HG03378 (cell line): ENCODE measurements at regions not wholly inside any gene's neighbourhood (a gene's known extent, or its start where the extent isn't known, plus 50 kb on each side); places are given as distances from the start of the nearest gene placed in this dataset.
"Not testable (repeated sequence)": the region's sequence is repeated elsewhere in the genome, so short reads cannot be mapped to it uniquely, and the experiment has no call there.

Experiments
- ATAC-seq: cut with Tn5 transposase; IDR thresholded peaks from one replicate; pipeline ENCODE4 v1.9.1; 2021; ENCODE audit warnings: mild to moderate bottlenecking, moderate library complexity; ENCODE audit not compliant: unreplicated experiment

- ATAC-seq: not testable (repeated sequence)
These were observed 430.8 kb upstream of the SPATA31A3 start for GRCh38 chr9:67423049-67423728.

- ATAC-seq: not testable (repeated sequence)
These were observed 426.2 kb upstream of the SPATA31A3 start for GRCh38 chr9:67418496-67419079.

GRCh38 chr9:67417341-67417983 lies 425.1 kb upstream of the SPATA31A3 start:
- ATAC-seq: not testable (repeated sequence)

GRCh38 chr9:67416639-67417038 lies 424.3 kb upstream of the SPATA31A3 start:
- ATAC-seq: not testable (repeated sequence)

GRCh38 chr9:67410606-67411220 lies 418.4 kb upstream of the SPATA31A3 start:
- not testable (repeated sequence) for ATAC-seq

- not testable (repeated sequence) for ATAC-seq
These were observed 411.4 kb upstream of the SPATA31A3 start for GRCh38 chr9:67403739-67404138.

- not testable (repeated sequence) for ATAC-seq
These were observed 405.4 kb upstream of the SPATA31A3 start for GRCh38 chr9:67397731-67398130.

- ATAC-seq: not testable (repeated sequence)
These were observed 402.4 kb upstream of the SPATA31A3 start for GRCh38 chr9:67394782-67395181.

GRCh38 chr9:67394038-67394437 lies 401.7 kb upstream of the SPATA31A3 start:
- not testable (repeated sequence) for ATAC-seq

- ATAC-seq: not testable (repeated sequence)
These were observed 377.3 kb upstream of the SPATA31A3 start for GRCh38 chr9:67369664-67370063.

- ATAC-seq: not testable (repeated sequence)
These were observed 370.0 kb upstream of the SPATA31A3 start for GRCh38 chr9:67362325-67362724.

GRCh38 chr9:67353961-67354360 lies 361.6 kb upstream of the SPATA31A3 start:
- not testable (repeated sequence) for ATAC-seq

- ATAC-seq: not testable (repeated sequence)
These were observed 357.0 kb upstream of the SPATA31A3 start for GRCh38 chr9:67349424-67349759.

GRCh38 chr9:67348562-67349423 lies 356.4 kb upstream of the SPATA31A3 start:
- not testable (repeated sequence) for ATAC-seq

- ATAC-seq: not testable (repeated sequence)
These were observed 355.7 kb upstream of the SPATA31A3 start for GRCh38 chr9:67348094-67348493.

GRCh38 chr9:67339216-67339615 lies 346.9 kb upstream of the SPATA31A3 start:
- ATAC-seq: not testable (repeated sequence)

- ATAC-seq: not testable (repeated sequence)
These were observed 345.9 kb upstream of the SPATA31A3 start for GRCh38 chr9:67338201-67338600.

GRCh38 chr9:67334727-67335572 lies 342.6 kb upstream of the SPATA31A3 start:
- ATAC-seq: peak; percentile 71

GRCh38 chr9:67331634-67332033 lies 339.3 kb upstream of the SPATA31A3 start:
- ATAC-seq: not testable (repeated sequence)

- ATAC-seq: not testable (repeated sequence)
These were observed 321.1 kb upstream of the SPATA31A3 start for GRCh38 chr9:67313409-67313808.
